KG1 (cell line): ENCODE measurements at regions not wholly inside any gene's neighbourhood (a gene's known extent, or its start where the extent isn't known, plus 50 kb on each side); places are given as distances from the start of the nearest gene placed in this dataset.
"Not testable (repeated sequence)": the region's sequence is repeated elsewhere in the genome, so short reads cannot be mapped to it uniquely, and the experiment has no call there.

ENCODE experiments used
- DNase-seq: peaks from one replicate; lab custom pipeline; 2025; lab: John Stamatoyannopoulos, UW

DNA sequence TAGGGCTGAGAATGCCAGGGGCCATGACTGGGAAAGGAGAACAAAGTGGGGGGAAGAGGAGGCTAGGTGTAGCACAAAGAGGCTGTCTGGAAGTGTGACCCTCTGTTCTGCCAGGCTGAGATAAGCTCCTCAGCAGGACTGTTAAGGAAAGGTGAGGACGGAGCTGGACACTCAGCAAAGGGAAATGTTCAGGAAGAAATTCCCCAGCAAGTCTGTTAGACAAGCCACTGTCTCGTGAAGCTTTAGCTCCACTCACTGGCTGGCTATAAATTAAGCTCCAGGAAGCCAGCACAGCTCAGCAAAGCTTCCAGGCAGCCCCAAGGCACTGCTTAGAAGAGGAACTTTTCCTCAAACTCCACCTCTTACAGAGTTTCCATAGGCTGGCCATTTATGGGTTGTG is 181.2 kb upstream of the API5 start:
- no peak for DNase-seq

DNA sequence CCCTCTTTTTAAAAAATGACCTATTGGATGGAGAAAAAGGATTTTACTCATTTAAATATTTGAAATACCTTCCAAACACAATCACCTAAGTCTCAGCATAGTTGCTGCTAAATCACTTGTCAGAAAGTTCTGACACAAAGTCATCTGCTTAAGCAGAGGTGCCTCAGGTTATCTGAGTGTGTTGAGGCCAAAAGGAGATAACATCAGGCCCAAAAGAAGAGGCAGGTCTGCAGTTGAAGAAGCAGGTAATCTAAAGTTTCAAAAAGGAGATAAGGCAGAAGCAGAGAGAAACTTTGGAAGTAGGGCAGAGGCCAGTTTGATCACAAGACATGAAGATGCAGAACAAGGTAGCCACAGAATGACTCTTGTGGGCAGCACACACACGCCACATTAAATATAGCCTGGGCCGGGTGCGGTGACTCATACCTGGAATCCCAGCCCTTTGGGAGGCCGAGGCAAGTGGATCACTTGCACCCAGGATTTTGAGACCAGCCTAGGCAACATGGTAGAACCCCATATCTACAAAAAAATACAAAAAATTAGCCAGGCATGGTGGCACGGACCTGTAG is 175.7 kb upstream of the API5 start:
- no peak for DNase-seq

DNA sequence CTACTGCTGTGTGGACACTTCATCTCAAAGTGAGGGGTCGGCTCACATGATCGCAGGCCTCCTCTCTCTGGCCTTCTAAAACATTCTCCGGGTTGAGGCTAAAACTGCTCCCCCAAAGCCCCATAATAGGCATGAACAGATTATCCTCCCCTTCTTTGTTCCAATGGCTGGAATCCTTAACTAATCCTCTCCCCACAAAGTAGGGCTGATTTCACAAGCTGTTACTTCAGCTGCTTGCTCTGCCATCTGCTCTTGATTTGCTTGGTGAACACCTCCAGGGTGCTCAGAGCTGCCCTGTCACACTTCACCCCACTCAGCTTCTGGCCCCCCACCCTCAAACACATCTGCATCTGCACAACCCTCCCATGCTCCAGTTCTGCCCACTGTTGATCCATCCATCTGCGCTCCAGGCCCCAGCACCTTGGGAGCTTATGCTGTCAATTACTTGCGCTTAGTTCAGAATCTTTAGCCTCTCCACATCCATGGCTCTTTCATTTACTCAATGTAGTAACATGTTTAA is 173.1 kb upstream of the API5 start:
- no peak for DNase-seq

DNA sequence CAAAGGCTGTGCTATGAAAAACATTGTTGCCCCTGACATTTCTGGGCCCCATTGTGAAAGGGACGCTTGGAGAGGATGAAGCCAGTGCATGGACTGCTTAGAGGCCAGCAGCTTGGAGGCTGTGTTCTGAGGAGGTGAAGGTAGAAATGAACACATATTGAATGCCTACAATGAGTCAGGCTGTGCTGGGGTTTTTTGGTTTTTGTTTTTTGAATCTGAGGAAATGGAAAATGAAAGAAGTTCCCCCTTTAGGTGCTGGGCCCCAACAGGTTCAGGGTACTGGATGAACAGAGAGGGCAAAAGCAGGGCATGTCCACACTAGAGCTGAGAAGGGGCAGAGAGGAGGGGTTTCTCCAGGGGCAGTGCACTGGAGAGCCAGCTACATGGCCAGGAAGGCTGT is 166.1 kb upstream of the API5 start:
- DNase-seq = no peak

DNA sequence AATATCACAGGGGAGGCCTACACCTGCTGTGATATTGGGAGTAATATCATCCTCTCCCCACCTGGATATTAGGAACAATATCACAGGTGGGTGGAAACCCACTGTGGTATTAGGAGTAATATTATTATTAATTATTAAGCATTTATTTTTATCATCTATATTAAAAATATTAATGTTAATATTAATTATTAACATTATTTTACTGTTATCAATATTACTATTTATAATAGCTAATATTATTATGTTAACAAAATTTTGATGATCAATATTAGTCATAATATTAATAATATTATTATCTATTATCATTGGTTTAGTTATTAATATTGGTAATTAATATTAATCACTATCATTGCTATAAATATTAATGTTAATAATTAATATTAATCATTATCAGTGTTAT is 161.1 kb upstream of the API5 start:
- no peak for DNase-seq

DNA sequence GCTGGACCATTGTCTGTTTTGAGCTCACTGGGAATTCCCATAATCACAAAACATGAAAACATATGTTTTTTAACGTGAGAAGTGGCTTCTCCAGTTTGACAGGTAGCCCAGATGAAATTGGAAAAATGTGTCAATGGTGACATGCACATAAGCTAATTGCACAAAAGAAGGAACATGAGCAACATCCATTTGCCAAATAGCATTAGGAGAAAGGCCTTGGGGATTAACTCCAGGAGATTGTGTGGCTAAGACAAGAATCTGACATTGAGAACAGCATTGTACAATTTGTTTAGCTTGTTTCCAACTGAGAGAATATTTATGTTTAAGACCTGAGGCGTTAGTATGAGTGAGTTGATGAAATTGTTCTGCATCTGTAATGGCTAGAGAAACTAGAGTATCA is 147.0 kb upstream of the API5 start:
- DNase-seq = no peak

DNA sequence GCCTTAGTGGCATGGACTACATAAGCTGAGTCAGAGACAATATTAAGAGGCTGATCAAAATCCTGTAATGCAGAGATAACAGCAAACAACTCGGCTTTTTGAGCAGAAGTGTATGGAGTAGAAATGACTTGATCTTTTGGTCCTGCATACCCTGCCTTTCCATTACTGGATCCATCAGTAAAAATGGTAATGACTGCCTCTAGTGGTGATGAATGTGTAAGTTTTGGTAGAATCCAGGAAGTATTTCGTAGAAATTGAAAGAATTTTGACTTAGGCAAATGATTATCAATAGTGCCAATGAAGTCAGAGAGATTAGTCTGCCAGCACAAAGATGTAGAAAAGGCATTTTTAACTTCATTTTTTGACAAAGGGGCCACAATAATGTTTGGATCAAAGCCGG is 146.4 kb upstream of the API5 start:
- DNase-seq = not testable (repeated sequence)

DNA sequence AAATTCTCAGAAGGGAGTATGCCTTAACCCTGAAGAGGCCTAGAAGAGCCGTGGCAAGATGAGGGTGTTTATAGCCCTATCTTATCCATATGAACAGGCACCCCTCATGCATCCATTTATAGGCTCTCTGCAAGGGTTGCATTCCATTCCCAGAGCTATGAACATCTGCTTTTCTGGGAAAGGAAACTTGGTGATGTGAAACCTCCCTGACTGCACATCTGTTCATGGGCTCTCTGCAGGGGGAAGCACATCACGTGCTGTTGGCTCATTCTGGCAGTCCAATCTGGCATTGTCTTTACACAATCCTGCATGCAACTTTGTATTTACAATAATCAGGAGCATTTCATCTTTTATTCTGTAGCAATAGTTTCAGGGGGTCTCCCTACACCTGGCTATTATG is 143.6 kb upstream of the API5 start:
- not testable (repeated sequence) for DNase-seq

DNA sequence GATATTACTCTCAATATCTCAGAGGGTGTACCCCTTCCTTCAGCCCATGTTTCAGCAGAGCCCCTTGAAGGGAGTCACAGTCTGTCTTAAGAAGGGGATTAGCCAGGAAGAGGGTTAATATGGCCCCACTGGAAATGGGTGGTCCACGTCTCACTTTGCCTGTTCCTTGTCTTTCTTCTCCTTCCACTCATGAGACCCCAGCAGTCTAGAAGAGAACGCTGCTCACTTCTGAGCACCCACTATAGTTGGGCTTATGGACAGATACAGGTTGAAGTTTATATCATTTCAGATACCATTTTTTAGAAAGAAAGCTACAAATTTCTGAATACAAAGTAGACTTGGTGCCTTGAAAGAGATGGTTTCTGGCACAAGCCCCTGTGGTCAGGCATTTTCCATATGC is 139.3 kb upstream of the API5 start:
- no peak for DNase-seq

DNA sequence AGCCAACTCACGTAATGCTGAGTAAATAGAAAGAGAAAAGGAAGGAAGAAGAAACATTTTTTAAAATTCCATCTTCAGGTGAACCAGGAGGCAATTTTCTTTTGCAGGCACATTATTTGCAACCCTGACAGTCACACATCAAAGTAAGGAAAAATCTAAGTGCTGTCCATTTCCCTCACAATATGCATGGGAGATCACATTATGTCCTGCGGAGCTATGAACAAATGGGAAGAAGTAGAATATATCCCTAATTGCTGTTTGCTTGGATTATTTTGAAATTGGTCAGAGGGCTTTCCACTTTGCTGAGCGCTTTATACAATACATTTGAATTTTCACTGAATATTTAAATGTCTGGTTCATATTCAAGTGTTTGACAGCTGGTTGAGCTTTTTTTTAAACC is 133.8 kb upstream of the API5 start:
- DNase-seq = no peak

DNA sequence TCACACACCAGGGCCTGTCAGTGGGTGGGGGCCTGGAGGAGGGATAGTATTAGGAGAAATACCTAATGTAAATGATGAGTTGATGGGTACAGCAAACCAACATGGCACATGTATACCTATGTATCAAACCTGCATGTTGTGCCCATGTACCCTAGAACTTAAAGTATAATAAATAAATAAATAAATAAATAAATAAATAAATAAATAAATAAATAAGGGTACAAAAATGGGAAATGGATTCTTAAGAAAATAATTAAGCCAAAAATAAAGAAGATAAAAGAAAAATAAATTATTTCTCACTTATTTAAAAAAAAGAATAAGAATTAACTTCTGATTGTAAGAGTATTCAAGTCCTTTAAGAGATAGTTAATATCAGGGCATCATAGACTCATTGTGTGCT is 117.3 kb upstream of the API5 start:
- DNase-seq = not testable (repeated sequence)

DNA sequence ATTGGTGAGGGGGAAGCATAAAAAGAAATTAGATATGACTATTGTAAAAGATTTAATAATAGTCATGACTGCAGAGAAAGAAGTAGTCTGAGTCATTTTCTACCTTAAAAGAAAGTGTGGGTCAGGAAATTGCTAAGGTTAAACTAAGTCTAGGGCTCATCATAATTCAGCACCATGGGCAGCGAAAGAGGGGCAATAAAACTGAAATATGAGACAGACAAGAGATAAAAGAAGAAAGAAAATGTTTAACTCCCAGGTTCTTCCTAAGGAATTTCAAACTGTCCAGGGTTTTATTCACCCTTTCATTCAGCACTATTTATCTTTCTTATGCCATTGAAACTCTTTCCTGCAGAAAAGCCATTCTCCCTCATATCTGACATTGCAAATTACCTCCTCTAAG is 114.4 kb upstream of the API5 start:
- no peak for DNase-seq

DNA sequence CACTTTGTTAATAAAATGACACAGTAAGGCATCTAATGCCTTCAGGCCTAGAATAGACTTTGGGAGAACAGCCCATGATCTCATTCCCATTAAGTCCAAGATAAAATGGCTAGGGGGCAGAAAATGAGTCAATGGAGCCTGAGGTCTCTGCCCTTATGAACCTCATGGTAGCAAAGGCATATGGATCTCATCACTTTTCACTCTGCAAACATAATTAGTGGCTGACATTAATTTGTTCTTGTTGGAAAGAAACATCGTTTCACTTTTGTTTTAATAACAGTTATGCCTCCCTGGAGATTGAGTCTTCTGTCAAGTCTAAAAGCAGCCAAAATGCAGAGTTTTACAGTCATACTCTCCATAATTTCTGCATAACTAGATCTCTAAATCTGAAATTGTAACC is 111.8 kb upstream of the API5 start:
- DNase-seq = no peak

DNA sequence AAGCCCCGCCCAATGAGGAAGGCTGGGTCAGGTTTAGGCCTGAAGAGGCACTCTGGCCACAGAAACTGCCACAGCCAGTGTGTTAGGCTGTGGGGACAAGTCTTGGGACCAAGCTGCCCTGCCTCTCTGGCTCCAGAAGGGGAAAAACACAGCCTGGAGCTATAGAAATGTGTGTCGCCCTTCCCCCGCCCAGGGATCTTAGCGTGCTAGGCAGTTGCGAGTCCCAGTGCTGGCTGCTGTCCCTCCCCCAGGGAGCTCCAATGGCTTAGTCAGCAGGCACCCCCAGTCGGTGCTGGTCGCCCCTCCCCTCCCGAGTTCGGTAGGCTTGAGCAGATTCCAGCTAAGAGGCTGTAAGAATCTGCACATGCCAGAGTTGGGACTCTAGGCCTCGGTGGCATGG is 99.5 kb upstream of the API5 start:
- no peak for DNase-seq

DNA sequence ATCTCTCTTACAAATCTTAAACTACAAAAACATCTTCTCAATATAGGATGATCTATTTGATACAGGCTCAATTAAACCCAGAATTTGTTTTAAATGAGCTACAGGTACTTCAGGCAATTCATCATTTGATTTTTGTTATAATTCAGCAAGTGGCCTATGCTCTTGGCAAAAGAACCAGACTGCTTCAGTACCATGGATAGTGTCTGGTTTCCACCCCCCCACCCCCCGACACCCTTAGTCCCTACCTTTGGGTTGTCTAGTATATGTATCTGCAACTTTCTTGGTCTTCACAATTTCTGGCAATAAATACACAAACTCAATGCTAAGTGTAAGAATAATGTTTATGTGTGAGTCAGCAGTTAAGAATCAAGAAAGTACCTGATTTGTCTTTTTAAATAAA is 97.3 kb upstream of the API5 start:
- DNase-seq = no peak

DNA sequence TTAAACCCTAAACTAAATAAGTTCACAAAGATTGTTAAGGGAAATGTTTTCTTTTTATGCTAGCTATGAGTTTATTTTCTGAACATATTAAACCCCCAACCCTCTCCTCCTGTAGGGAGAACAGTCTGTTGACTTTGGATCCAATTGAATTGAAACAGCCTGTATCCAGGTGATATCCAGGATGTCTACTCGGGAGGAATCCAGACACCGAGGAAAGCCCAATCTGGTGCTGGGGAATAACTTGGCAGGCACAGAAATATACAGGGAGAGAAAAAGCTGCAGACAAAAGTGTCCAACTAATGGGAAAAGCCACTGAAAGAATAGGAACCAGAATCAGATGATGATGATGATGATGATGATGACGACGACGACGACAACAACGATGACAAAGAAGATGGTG is 93.9 kb upstream of the API5 start:
- DNase-seq = no peak

DNA sequence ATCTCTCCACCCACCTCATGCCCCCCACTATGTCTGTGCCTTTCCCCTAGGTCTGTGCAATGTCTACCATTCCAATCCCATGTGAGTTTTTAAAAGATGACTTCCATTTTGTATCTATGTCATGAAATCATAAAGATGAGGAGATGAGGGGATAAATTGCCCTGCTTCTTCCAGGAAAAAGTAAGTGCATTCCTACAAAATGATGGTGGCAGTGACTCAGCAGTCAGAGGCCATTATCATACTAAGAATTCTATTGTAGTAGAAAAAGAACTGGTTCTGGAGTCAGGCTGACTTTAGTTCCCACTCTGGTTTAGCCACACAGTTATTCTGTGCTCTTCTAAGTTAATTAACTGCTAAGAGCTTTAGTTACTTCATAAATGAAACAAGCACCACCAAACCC is 89.6 kb upstream of the API5 start:
- DNase-seq = no peak

DNA sequence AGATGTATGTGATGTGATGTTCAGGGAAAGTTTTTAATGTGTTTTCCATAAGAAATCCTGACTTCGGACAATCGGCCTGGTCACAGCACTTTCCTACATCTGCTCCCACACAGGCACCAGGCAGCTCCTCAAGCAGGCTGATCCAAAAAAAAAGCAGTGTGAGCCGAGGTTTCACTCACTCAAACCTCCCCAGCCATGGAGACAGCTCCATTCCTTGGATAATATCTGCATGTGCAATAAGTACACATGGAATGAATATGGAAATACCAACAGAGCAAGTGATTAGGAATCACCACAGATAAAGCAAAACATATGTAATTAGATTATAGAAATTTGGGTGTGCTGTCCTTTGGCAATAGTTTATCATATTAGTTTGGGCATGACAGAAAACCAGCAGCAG is 88.8 kb upstream of the API5 start:
- no peak for DNase-seq

DNA sequence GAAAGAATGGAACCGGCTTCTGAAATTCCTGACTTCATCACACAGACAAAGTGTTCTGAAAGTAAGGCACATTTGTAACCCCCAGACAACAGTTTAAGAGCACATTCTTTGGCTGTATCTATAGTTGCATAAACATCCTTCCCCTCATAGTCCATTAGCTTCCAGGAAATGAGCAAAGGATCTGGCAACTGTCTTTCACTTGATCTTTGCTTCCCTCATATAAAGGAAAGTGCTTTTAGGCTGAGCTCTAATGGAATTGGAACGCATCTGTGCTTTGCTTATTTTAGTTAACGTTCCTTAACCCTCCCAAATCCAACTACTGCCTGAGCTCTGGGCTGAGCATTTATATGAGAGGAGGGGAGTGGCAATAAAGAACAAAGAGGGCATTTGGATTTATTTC is 76.9 kb upstream of the API5 start:
- DNase-seq = no peak

DNA sequence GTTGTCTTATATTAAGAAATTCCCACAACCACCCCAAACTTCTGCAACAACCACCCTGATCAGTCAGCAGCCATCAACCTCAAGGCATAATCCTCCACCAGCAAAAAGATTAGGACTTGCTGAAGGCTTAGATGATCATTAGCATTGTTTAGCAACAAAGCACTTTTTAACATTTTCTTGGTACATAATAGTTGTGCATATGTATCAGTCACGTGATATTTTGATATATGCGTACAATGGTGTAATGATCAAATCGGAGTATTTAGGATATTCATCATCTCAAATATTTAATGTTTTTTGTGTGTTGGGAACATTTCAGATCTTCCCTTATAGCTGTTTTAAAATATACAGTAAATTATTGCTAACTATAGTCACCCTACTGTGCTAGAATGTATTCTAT is 73.5 kb upstream of the API5 start:
- no peak for DNase-seq

DNA sequence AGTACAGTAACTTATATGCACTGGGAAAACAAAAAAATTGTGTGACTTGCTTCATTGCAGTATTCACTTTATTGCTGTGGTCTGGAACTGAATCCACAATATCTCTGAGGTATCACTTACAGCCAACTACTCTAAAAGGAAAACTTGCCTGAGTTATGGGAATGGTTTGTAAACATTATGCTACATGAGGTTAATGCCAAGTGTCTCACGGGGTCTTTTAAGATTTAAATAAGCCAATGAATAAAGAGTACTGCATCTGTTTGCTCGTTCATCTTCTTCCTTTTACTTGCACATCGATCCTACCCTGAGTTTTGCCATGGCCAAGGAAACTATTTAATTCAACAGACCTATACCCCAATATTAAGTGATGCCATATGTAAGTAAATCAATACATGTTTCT is 72.0 kb upstream of the API5 start:
- DNase-seq = no peak

DNA sequence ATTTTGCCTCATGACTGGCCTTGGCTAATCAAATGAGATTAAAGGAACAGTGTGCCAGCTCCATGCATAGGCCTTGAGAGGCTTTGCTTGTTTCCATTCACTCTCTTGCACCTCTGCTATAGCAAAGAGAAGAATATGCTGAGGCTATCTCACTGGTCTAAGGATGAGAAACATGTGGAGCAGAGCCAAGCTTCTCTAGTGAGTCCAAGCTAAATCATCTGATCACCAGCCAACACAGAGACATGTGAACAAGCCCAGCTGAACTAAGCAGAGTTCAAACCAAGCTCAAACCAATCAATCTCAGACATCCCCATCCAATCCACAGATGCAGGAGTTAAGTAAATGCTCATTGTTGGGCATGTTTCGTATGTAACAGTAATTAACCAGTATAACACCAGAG is 69.4 kb upstream of the API5 start:
- no peak for DNase-seq

DNA sequence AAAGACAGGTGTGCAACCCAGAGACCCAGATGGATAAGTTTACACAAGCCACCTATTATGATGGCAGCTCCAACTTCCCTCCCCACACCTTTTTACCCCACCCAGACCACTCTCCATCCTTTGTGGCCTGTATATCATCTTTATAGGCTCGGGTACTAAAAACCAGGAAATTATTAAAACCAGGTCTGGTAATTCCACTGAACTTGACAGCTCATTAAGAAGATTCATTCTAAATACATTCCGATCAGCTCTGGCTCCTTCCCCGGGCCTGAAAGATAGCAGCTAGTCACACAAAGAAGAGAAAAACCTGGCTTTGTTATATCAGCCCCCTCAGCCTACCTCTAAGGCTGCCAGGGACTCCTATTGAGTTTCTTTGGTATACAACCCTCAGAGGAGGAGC is 67.9 kb upstream of the API5 start:
- DNase-seq = no peak

DNA sequence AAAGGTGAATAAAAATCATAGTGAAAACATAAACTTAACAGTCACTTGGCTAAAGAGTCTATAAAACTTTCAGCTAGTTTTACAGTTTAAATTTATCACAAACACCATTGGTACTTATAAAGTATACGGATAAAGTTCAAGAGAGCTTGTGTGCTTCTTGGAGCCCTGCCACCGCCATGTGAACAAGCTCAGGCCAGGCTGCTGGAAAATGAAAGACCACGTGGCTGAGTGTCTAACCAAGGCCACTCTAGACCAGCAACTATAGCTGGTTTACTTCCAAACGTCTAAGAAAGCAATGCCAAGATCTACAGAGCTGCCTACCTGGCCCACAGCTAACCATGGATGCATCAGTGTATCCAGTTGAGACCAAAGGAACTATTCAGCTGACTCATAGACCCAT is 66.3 kb upstream of the API5 start:
- DNase-seq = no peak

DNA sequence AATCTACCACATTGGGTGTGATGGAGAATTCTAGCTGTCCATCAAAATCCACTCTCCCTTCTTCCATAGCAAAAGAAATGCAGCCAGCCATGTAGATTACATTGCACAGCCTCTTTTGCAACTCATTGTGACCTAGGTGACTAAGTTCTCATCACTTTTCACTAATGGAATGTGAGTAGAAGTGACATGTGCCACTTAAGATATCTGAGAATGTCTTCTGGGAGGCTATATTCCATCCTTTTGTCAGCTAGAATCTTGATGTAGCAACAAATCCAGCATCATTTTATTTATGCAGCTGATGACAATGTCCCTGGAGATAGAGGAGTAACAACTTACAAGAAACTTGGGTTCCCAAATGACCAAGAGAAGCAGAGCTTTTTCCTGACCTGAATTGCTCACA is 61.5 kb upstream of the API5 start:
- no peak for DNase-seq
